Coronary artery (tissue), 2 donors: ENCODE measurements at regions not wholly inside any gene's neighbourhood (a gene's known extent, or its start where the extent isn't known, plus 50 kb on each side); places are given as distances from the start of the nearest gene placed in this dataset.

Experiments used
- DNase-seq: peaks from one replicate; pipeline ENCODE4 v3.0.0-alpha.2; 2017; ENCODE audit warnings: low spot score
- H3K27ac ChIP-seq, 2 donors: fragments of 200-600 bp; sonication (generic); one replicate each; pipeline ENCODE4 v1.5.1; 2016 to 2019
- H3K4me3 ChIP-seq: fragments of 200-600 bp; sonication (generic); 2 replicates; pipeline ENCODE4 v1.5.1; 2016; ENCODE audit warnings: mild to moderate bottlenecking, moderate library complexity
- TF ChIP-seq, protein P1 (sequence below): fragments of 200-600 bp; sonication (generic); IDR thresholded peaks from one replicate; pipeline ENCODE4 v1.5.1; 2019; ENCODE audit warnings: antibody characterized with exemption

DNA sequence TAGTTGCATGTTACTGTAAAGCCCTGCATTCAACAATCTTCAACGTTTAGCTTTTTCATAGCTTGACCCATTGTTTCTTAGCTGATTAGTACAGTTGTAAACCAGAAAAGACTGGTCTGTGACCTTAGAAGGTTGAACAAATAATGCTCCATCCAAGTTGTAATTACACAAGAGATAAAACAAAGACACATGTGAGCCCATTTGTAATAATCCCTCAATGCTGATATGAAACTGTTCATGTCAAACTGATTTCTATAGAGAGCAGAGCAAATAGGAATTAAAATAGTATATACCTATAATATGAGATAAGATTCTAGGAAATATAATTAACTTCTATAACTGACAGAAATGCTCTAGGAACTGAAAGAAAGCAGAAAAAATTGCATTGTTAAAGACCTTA is 94.7 kb upstream of the SLC25A13 start:
- no peak overlapping the region for H3K27ac ChIP-seq
- TF ChIP-seq, protein P1, sequence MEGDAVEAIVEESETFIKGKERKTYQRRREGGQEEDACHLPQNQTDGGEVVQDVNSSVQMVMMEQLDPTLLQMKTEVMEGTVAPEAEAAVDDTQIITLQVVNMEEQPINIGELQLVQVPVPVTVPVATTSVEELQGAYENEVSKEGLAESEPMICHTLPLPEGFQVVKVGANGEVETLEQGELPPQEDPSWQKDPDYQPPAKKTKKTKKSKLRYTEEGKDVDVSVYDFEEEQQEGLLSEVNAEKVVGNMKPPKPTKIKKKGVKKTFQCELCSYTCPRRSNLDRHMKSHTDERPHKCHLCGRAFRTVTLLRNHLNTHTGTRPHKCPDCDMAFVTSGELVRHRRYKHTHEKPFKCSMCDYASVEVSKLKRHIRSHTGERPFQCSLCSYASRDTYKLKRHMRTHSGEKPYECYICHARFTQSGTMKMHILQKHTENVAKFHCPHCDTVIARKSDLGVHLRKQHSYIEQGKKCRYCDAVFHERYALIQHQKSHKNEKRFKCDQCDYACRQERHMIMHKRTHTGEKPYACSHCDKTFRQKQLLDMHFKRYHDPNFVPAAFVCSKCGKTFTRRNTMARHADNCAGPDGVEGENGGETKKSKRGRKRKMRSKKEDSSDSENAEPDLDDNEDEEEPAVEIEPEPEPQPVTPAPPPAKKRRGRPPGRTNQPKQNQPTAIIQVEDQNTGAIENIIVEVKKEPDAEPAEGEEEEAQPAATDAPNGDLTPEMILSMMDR, result no peak
- H3K4me3 ChIP-seq, result no peak overlapping the region
- DNase-seq, result no peak

DNA sequence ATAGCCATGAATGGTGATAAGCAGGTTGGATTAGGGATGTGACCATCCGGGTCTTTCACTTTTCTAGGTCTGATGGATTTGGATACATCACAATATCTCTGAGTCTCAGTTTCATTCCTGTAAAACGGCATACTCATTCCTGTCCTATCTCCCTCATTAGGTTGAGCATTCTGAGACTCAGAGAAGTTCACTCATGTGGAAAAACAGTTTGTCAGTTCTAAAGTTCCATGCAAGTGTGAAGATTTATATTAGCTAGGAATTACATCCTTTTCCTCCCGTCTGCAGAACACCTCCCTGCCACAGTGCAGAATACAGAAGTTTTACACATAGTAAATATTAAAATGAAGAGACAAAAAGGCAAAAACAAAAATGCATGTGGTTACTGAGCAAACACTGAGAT is 94.2 kb upstream of the SLC25A13 start:
- no peak overlapping the region for H3K4me3 ChIP-seq
- TF ChIP-seq, protein P1, result no peak
- no peak overlapping the region for H3K27ac ChIP-seq
- no peak for DNase-seq

- TF ChIP-seq, protein P1, result no peak
- Histone ChIP-seq H3K27ac (no peak overlapping the region), H3K4me3 (no peak overlapping the region)
- no peak for DNase-seq
Measured at GRCh38 chr7:96415293-96415940, 93.5 kb upstream of the SLC25A13 start.

- DNase-seq, result no peak
- TF ChIP-seq, protein P1, result no peak
- no peak overlapping the region for H3K4me3 ChIP-seq
- H3K27ac ChIP-seq, result no peak overlapping the region
Measured at GRCh38 chr7:96414931-96415292, 93.0 kb upstream of the SLC25A13 start.

DNA sequence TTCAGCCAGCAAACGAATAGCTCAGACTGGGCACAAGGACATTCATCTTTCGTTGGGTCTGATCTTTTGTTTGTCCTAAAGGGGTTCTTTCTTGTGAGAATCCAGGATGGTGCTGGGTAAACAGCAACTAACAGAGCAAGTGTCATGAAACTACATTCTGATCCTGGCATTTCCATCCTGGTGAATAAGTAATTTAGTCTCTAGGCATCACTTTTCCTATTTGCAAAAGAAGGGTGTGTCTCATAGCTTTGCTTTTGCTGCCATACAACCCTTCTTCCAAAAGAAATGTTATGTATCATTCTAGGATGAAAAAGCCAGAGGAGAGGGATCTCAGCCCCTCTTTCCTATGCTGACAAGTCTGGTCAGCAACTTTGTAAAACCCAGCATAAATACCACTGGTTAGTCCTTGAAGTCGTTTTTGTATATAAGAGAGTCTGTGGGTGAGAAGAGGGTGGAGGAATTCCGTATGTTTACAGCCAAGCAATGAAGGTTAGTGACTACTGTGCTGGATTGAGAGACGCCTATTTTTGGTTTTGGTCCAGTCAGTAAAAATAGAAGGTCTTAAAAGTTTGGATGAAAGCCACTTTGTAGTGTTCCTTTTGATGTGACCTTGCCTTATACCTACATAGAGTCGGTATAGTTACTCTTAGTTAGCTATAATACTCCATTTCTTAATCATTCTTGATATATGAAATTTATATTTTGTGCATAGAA is 88.4 kb upstream of the SLC25A13 start:
- DNase-seq, result no peak
- no peak overlapping the region for H3K27ac ChIP-seq
- no peak overlapping the region for H3K4me3 ChIP-seq
- TF ChIP-seq, protein P1, result no peak

GRCh38 chr7:96408881-96409280 is 87.0 kb upstream of the SLC25A13 start:
- Histone ChIP-seq H3K27ac (no peak overlapping the region), H3K4me3 (no peak overlapping the region)
- DNase-seq, result no peak
- TF ChIP-seq, protein P1, result no peak

GRCh38 chr7:96407427-96407826 is 85.5 kb upstream of the SLC25A13 start:
- H3K4me3 ChIP-seq, result no peak overlapping the region

More at GRCh38 chr7:96407427-96407826, 85.5 kb upstream of the SLC25A13 start:
- no peak for DNase-seq
- H3K27ac ChIP-seq, result no peak overlapping the region
- TF ChIP-seq, protein P1, result no peak
